Mesothelial cell of epicardium (in vitro differentiated cells): ENCODE measurements at regions not wholly inside any gene's neighbourhood (a gene's known extent, or its start where the extent isn't known, plus 50 kb on each side); places are given as distances from the start of the nearest gene placed in this dataset.

Experiments used
- DNase-seq, 2 experiments: peaks; one replicate each; pipeline ENCODE4 v3.0.0; 2021; ENCODE audit warnings: low spot score in 2 of 2; ENCODE audit not compliant: unreplicated experiment in 2 of 2
- H3K27ac Mint-ChIP-seq: 2 replicates; pipeline ENCODE4 v1.8.0; 2021; ENCODE audit warnings: mixed read lengths
- H3K27me3 Mint-ChIP-seq: 2 replicates; pipeline ENCODE4 v1.8.0; 2021; ENCODE audit warnings: low read depth, mixed read lengths
- H3K36me3 Mint-ChIP-seq: 2 replicates; pipeline ENCODE4 v1.8.0; 2021; ENCODE audit warnings: mixed read lengths
- H3K4me1 Mint-ChIP-seq: 2 replicates; pipeline ENCODE4 v1.8.0; 2021; ENCODE audit warnings: mixed read lengths
- H3K4me3 Mint-ChIP-seq: 2 replicates; pipeline ENCODE4 v1.8.0; 2021; ENCODE audit warnings: mild to moderate bottlenecking, moderate library complexity, mixed read lengths
- H3K9me3 Mint-ChIP-seq: 2 replicates; pipeline ENCODE4 v1.8.0; 2021; ENCODE audit warnings: mixed read lengths
- CTCF ChIP-seq: fragments of 200-600 bp; sonication (generic); IDR thresholded peaks from one replicate; pipeline ENCODE4 v1.5.0; 2021; ENCODE audit warnings: antibody characterized with exemption; ENCODE audit not compliant: unreplicated experiment

GRCh38 chr9:660227-660626, 181.3 kb upstream of the DMRT1 start:
- H3K27ac Mint-ChIP-seq, result no peak overlapping the region
- no peak for DNase-seq
- no peak for TF ChIP-seq CTCF
- peaks cover 18% of the 10 kb centered on the region for H3K36me3 Mint-ChIP-seq
- H3K4me3 Mint-ChIP-seq, result no peak overlapping the region
- no peaks in the 10 kb centered on the region for H3K27me3 Mint-ChIP-seq
- H3K4me1 Mint-ChIP-seq, result peaks cover 19% of the 10 kb centered on the region
- peaks cover 7% of the 10 kb centered on the region for H3K9me3 Mint-ChIP-seq

GRCh38 chr9:663541-663940, 178.0 kb upstream of the DMRT1 start:
- Mint-ChIP-seq H3K36me3 (peaks cover 38% of the 10 kb centered on the region), H3K4me1 (peaks cover 9% of the 10 kb centered on the region), H3K4me3 (no peak overlapping the region), H3K27ac (no peak overlapping the region), H3K27me3 (no peaks in the 10 kb centered on the region), H3K9me3 (peaks cover 25% of the 10 kb centered on the region)
- DNase-seq, result no peak
- TF ChIP-seq CTCF, result no peak

GRCh38 chr9:665296-665695, 176.2 kb upstream of the DMRT1 start:
- Mint-ChIP-seq H3K27me3 (no peaks in the 10 kb centered on the region), H3K4me1 (peaks cover 14% of the 10 kb centered on the region), H3K9me3 (peaks cover 41% of the 10 kb centered on the region), H3K27ac (no peak overlapping the region), H3K36me3 (peaks cover 52% of the 10 kb centered on the region), H3K4me3 (no peak overlapping the region)
- no peak for DNase-seq
- TF ChIP-seq CTCF, result no peak

GRCh38 chr9:671997-672396, 169.5 kb upstream of the DMRT1 start:
- Mint-ChIP-seq H3K27me3 (no peaks in the 10 kb centered on the region), H3K9me3 (peaks cover 33% of the 10 kb centered on the region), H3K4me3 (no peak overlapping the region), H3K36me3 (peaks cover 32% of the 10 kb centered on the region), H3K27ac (no peak overlapping the region), H3K4me1 (peaks cover 44% of the 10 kb centered on the region)
- DNase-seq, result no peak
- TF ChIP-seq CTCF, result no peak

GRCh38 chr9:672851-673250, 168.6 kb upstream of the DMRT1 start:
- H3K27me3 Mint-ChIP-seq, result no peaks in the 10 kb centered on the region
- peaks cover 52% of the 10 kb centered on the region for H3K4me1 Mint-ChIP-seq
- H3K27ac Mint-ChIP-seq, result peak overlapping the region; percentile 41
- no peak overlapping the region for H3K4me3 Mint-ChIP-seq
- H3K36me3 Mint-ChIP-seq, result peaks cover 26% of the 10 kb centered on the region
- TF ChIP-seq CTCF, result no peak
- DNase-seq, result no peak
- H3K9me3 Mint-ChIP-seq, result peaks cover 27% of the 10 kb centered on the region
